K562 (cell line): ENCODE measurements at regions not wholly inside any gene's neighbourhood (a gene's known extent, or its start where the extent isn't known, plus 50 kb on each side); places are given as distances from the start of the nearest gene placed in this dataset.

Source experiments
- ATAC-seq: fragments of 200-7000 bp; cut with Tn5 transposase; 3 replicates; pipeline ENCODE4 v1.9.1; 2020; ENCODE audit warnings: moderate library complexity
- BruUV-seq: library from RNA; stranded (reverse); fragments of 400-500 nt; replicated peaks from 2 replicates; lab custom pipeline; 2021; lab: Mats Ljungman, UMichigan
- CTCF ChIA-PET: fragments of 300-600 bp; formaldehyde crosslinking; extraction: SDS; loops from one replicate; lab custom pipeline; 2021; ENCODE audit warnings: low intra/inter-chr PET ratio; lab: Yijun Ruan, JAX
- POLR2A ChIA-PET: fragments of 300-600, 350-650 bp; sonication (Branson Sonifier 250); formaldehyde crosslinking; extraction: SDS; loops from one replicate; lab custom pipeline; 2021; ENCODE audit warnings: antibody characterized with exemption, inconsistent platforms; lab: Yijun Ruan, JAX
- DNase-seq, 4 experiments: peaks; one replicate each; pipeline versions ENCODE4 v3.0.0 to v3.0.0-alpha.2; 2011 to 2018; ENCODE audit warnings: low spot score in 3 of 4, mixed read lengths in 3 of 4; ENCODE audit errors: extremely low read depth in 1 of 4
- FAIRE-seq: peaks from 2 replicates; lab custom pipeline; 2011; peaks lifted over from hg19 to GRCh38; lab: Jason Lieb, UNC
- H2AFZ ChIP-seq: 2 replicates; pipeline ENCODE4 v1.6.0; 2011; ENCODE audit warnings: low read depth, low read length, control low read depth, inconsistent platforms
- H3K27ac ChIP-seq: fragments of 200-600 bp; 3 replicates; pipeline ENCODE4 v1.8.0; 2011; ENCODE audit warnings: low read depth, mild to moderate bottlenecking, control low read depth, inconsistent platforms, low read length, moderate library complexity, mixed read lengths; ENCODE audit errors: extremely low read depth
- H3K27me3 ChIP-seq, 2 experiments: fragments of 300-600 bp in 1 of 2; 2 replicates in 1 of 2; 3 replicates in 1 of 2; pipeline versions ENCODE4 v1.6.0 to v1.8.0; 2011; ENCODE audit warnings: inconsistent platforms in 2 of 2, low read length in 2 of 2, mild to moderate bottlenecking in 1 of 2, mixed read lengths in 1 of 2, moderate library complexity in 1 of 2; ENCODE audit not compliant: control insufficient read depth in 2 of 2, insufficient read depth in 2 of 2
- H3K36me3 ChIP-seq: fragments of 300-600 bp; 3 replicates; pipeline ENCODE4 v1.8.0; 2011; ENCODE audit warnings: mild to moderate bottlenecking, low read length, inconsistent platforms; ENCODE audit not compliant: control insufficient read depth, insufficient read depth
- H3K4me1 ChIP-seq, 2 experiments: fragments of 200-600 bp in 1 of 2; replicated peaks in 1 of 2; 2 replicates in 1 of 2; 3 replicates in 1 of 2; pipeline versions ENCODE4 v1.5.1 to v1.8.0; 2011; ENCODE audit warnings: inconsistent platforms in 2 of 2, low read length in 2 of 2, mild to moderate bottlenecking in 1 of 2, mixed read lengths in 1 of 2, moderate library complexity in 1 of 2; ENCODE audit not compliant: control insufficient read depth in 2 of 2, insufficient read depth in 2 of 2
- H3K4me2 ChIP-seq: 2 replicates; pipeline ENCODE4 v1.6.1; 2011; ENCODE audit warnings: low read length, control low read depth, inconsistent platforms, mixed read lengths; ENCODE audit not compliant: insufficient read depth
- H3K4me3 ChIP-seq: fragments of 200-600 bp; sonication (generic), shearing (Covaris generic); 2 replicates; pipeline ENCODE4 v1.5.1; 2016; ENCODE audit warnings: control low read depth, inconsistent platforms
- H3K79me2 ChIP-seq: fragments of 200-600 bp; 3 replicates; pipeline ENCODE4 v1.8.0; 2011; ENCODE audit warnings: low read length, inconsistent platforms; ENCODE audit not compliant: control insufficient read depth, insufficient read depth
- H3K9ac ChIP-seq, 2 experiments: 2 replicates each; pipeline versions ENCODE4 v1.6.0 to v1.6.1; 2011; ENCODE audit warnings: low read depth in 2 of 2, low read length in 2 of 2, control low read depth in 1 of 2, inconsistent platforms in 1 of 2, mild to moderate bottlenecking in 1 of 2, mixed read lengths in 1 of 2; ENCODE audit not compliant: insufficient read depth in 1 of 2
- H3K9me1 ChIP-seq: one replicate; pipeline ENCODE4 v1.6.0; 2011; ENCODE audit warnings: inconsistent platforms, mild to moderate bottlenecking, low read length, moderate library complexity; ENCODE audit not compliant: control insufficient read depth, insufficient read depth
- H3K9me3 ChIP-seq: replicated peaks from 2 replicates; pipeline ENCODE4 v1.5.1; 2011; ENCODE audit warnings: low read depth, low read length, inconsistent platforms; ENCODE audit not compliant: control insufficient read depth, insufficient read depth
- H4K20me1 ChIP-seq: replicated peaks from 2 replicates; pipeline ENCODE4 v1.6.1; 2011; ENCODE audit warnings: low read length, inconsistent platforms, mixed read lengths; ENCODE audit not compliant: control insufficient read depth, insufficient read depth
- GATAD2B ChIP-seq: fragments of 450-650 bp; IDR thresholded peaks from 2 replicates; pipeline ENCODE4 v1.6.1; 2017; ENCODE audit warnings: mild to moderate bottlenecking, borderline replicate concordance
- KDM5B ChIP-seq: fragments of 200-600 bp; sonication (generic); IDR thresholded peaks from 2 replicates; pipeline ENCODE4 v1.6.1; 2012; ENCODE audit warnings: low read depth, mild to moderate bottlenecking, moderate library complexity, low read length, control low read depth, inconsistent platforms; ENCODE audit not compliant: insufficient replicate concordance
- KHSRP ChIP-seq: fragments of 450-650 bp; IDR thresholded peaks from 2 replicates; pipeline ENCODE4 v1.6.1; 2017
- MXD1 ChIP-seq: fragments of 250-450 bp; sonication (Bioruptor Pico); IDR thresholded peaks from 2 replicates; pipeline ENCODE4 v1.8.0; 2021; ENCODE audit warnings: borderline replicate concordance, mild to moderate bottlenecking, moderate library complexity; ENCODE audit not compliant: poor library complexity, severe bottlenecking
- RUNX1 ChIP-seq: sonication (generic); IDR thresholded peaks from 2 replicates; pipeline ENCODE4 v1.6.1; 2016; ENCODE audit warnings: antibody characterized with exemption, low read depth
- SREBF1 ChIP-seq: fragments of 150-350 bp; IDR thresholded peaks from 2 replicates; pipeline ENCODE4 v1.6.1; 2014; ENCODE audit warnings: antibody characterized with exemption, low read depth, low read length, borderline replicate concordance
- SRSF3 ChIP-seq: fragments of 200-400 bp; formaldehyde crosslinking; IDR thresholded peaks from 2 replicates; pipeline ENCODE4 v1.6.1; 2016; ENCODE audit warnings: mild to moderate bottlenecking, low read length, moderate library complexity; ENCODE audit not compliant: insufficient read depth
- STAT6 ChIP-seq: sonication (generic); formaldehyde crosslinking; IDR thresholded peaks from 2 replicates; pipeline ENCODE4 v1.8.1; 2023; ENCODE audit warnings: mild to moderate bottlenecking, missing genetic modification reagents
- ZNF24 ChIP-seq: fragments of 450-650 bp; IDR thresholded peaks from 2 replicates; pipeline ENCODE4 v1.6.1; 2016
- ZNF263 ChIP-seq: sonication (generic); formaldehyde crosslinking; IDR thresholded peaks from 2 replicates; pipeline ENCODE4 v1.8.0; 2022; ENCODE audit warnings: mild to moderate bottlenecking, missing genetic modification reagents, borderline replicate concordance
- ZNF280A ChIP-seq: fragments of 450-650 bp; IDR thresholded peaks from 2 replicates; pipeline ENCODE4 v1.6.1; 2018; ENCODE audit warnings: mild to moderate bottlenecking, low read depth; ENCODE audit not compliant: partially characterized antibody
- ZNF668 ChIP-seq: fragments of 250-450 bp; sonication (Bioruptor Pico); IDR thresholded peaks from 2 replicates; pipeline ENCODE4 v1.8.0; 2022; ENCODE audit warnings: mild to moderate bottlenecking, inconsistent platforms
- WGBS: fragments of 100-300 bp; shearing (Covaris generic); methylation state at CpG from one replicate; pipeline ENCODE4 v1.1.6; 2016; ENCODE audit warnings: low coverage, mixed read lengths; ENCODE audit not compliant: insufficient coverage; ENCODE audit errors: missing lambda C conversion rate; 5-methylcytosine and 5-hydroxymethylcytosine counted together
- in situ Hi-C: fragments of 300-500 bp; cut with MboI; formaldehyde crosslinking; loops from 4 replicates; pipeline ENCODE4 v1.15.0; 2018; ENCODE audit warnings: inconsistent platforms, mixed read lengths
- intact Hi-C: fragments of 100-400 bp; cut with micrococcal nuclease; formaldehyde crosslinking; loops from 2 replicates; pipeline ENCODE4 v1.14.2; 2022
- TF ChIP-seq, protein P1 (sequence below): IDR thresholded peaks from 3 replicates; pipeline ENCODE4 v1.6.1; 2011; ENCODE audit warnings: borderline replicate concordance, mild to moderate bottlenecking; ENCODE audit not compliant: insufficient read length, insufficient read depth
- TF ChIP-seq, protein P2 (sequence below): sonication (generic); formaldehyde crosslinking; IDR thresholded peaks from 2 replicates; pipeline ENCODE4 v1.8.0; 2022; ENCODE audit warnings: missing genetic modification reagents, mild to moderate bottlenecking, borderline replicate concordance

DNA sequence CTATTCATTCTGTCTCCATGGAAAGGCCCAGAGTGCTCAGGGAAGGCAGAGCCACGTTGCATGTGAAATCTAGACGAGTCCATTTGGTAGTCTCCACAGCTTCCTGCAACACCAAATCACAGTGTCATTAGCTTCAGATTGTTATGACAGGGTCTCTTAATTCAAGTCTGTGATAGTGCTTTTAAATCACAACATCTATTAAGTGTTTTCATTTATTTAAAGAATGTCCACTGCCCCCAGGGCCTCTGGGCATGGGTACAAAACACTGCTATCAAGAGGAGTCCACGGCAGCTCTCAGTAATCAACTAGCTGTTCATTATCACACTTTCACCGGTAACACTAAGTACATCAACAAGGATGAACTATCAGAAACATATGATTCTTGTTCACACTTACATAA, 455.9 kb upstream of the JARID2 start:
- CTCF ChIA-PET = no interaction called here
- 31% methylated on average over 4 of the region's 4 CpGs for WGBS
- no peak for TF ChIP-seq SRSF3
- TF ChIP-seq ZNF263 (CRISPR knock-in tag) = no peak
- TF ChIP-seq RUNX1 = no peak
- TF ChIP-seq, protein P1, sequence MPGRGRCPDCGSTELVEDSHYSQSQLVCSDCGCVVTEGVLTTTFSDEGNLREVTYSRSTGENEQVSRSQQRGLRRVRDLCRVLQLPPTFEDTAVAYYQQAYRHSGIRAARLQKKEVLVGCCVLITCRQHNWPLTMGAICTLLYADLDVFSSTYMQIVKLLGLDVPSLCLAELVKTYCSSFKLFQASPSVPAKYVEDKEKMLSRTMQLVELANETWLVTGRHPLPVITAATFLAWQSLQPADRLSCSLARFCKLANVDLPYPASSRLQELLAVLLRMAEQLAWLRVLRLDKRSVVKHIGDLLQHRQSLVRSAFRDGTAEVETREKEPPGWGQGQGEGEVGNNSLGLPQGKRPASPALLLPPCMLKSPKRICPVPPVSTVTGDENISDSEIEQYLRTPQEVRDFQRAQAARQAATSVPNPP = no peak
- TF ChIP-seq KHSRP = no peak
- TF ChIP-seq KDM5B = no peak
- TF ChIP-seq MXD1 (CRISPR knock-in tag) = no peak
- TF ChIP-seq ZNF24 = no peak
- no peak for TF ChIP-seq GATAD2B
- TF ChIP-seq, protein P2, sequence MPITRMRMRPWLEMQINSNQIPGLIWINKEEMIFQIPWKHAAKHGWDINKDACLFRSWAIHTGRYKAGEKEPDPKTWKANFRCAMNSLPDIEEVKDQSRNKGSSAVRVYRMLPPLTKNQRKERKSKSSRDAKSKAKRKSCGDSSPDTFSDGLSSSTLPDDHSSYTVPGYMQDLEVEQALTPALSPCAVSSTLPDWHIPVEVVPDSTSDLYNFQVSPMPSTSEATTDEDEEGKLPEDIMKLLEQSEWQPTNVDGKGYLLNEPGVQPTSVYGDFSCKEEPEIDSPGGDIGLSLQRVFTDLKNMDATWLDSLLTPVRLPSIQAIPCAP = no peak
- TF ChIP-seq ZNF280A = no peak
- TF ChIP-seq STAT6 (CRISPR knock-in tag) = no peak
- no peak for TF ChIP-seq ZNF668 (CRISPR knock-in tag)
- no peak for TF ChIP-seq SREBF1

More for the DNA sequence above, 455.9 kb upstream of the JARID2 start:
- H3K79me2 ChIP-seq = no peaks in the 10 kb centered on the region
- H3K27ac ChIP-seq = no peak overlapping the region
- no peak overlapping the region for H3K4me2 ChIP-seq
- no peak overlapping the region for H2AFZ ChIP-seq
- H3K4me1 ChIP-seq = peaks cover 0 to 20% of the 10 kb centered on the region in 2 experiments; a peak in 3 of 5 replicates
- no peak overlapping the region for H3K9ac ChIP-seq
- no peaks in the 10 kb centered on the region for H3K9me1 ChIP-seq
- no peaks in the 10 kb centered on the region for H3K27me3 ChIP-seq
- H3K36me3 ChIP-seq = no peaks in the 10 kb centered on the region
- intact Hi-C loops (no loop called here), in situ Hi-C loops (no loop called here)
- H3K9me3 ChIP-seq = no peaks in the 10 kb centered on the region
- DNase-seq (no peak), FAIRE-seq (no peak), ATAC-seq (no peak)
- POLR2A ChIA-PET = interaction anchor here (0.6 to 0.7 kb wide), 4 partner anchors 47 to 535 kb away, joined by 3 to 4 read pairs (median 4); no protein-coding TSS in a partner anchor
- BruUV-seq = no TSS peak
- H3K4me3 ChIP-seq = no peak overlapping the region
- no peaks in the 10 kb centered on the region for H4K20me1 ChIP-seq
